HepG2 (cell line): ENCODE measurements at regions not wholly inside any gene's neighbourhood (a gene's known extent, or its start where the extent isn't known, plus 50 kb on each side); places are given as distances from the start of the nearest gene placed in this dataset.

Source experiments
- AKAP8 ChIP-seq: sonication (generic); formaldehyde crosslinking; IDR thresholded peaks from 2 replicates; pipeline ENCODE4 v1.5.1; 2020; ENCODE audit warnings: mild to moderate bottlenecking, missing genetic modification reagents
- ATF7-NPFF ChIP-seq: sonication (generic); formaldehyde crosslinking; IDR thresholded peaks from 2 replicates; pipeline ENCODE4 v1.8.1; 2023; ENCODE audit warnings: mild to moderate bottlenecking, low read depth, missing genetic modification reagents, moderate library complexity
- CBFB ChIP-seq: sonication (generic); formaldehyde crosslinking; IDR thresholded peaks from 2 replicates; pipeline ENCODE4 v1.4.0; 2020; ENCODE audit warnings: missing genetic modification reagents
- CBX5 ChIP-seq: sonication (generic); formaldehyde crosslinking; IDR thresholded peaks from 2 replicates; pipeline ENCODE4 v1.4.0; 2020; ENCODE audit warnings: missing genetic modification reagents, borderline replicate concordance
- EED ChIP-seq: sonication (generic); formaldehyde crosslinking; IDR thresholded peaks from 2 replicates; pipeline ENCODE4 v1.5.0; 2020; ENCODE audit warnings: mild to moderate bottlenecking, missing genetic modification reagents
- ETV5 ChIP-seq: IDR thresholded peaks from 2 replicates; pipeline ENCODE4 v1.6.1; 2018; ENCODE audit warnings: missing biosample characterization, missing genetic modification reagents, inconsistent platforms, borderline replicate concordance
- FOXO1 ChIP-seq: sonication (generic); formaldehyde crosslinking; IDR thresholded peaks from 2 replicates; pipeline ENCODE4 v1.4.0; 2020; ENCODE audit warnings: missing genetic modification reagents
- HOXA3 ChIP-seq: sonication (generic); formaldehyde crosslinking; IDR thresholded peaks from 2 replicates; pipeline ENCODE4 v1.5.0; 2020; ENCODE audit warnings: missing genetic modification reagents
- IKZF1 ChIP-seq: fragments of 450-650 bp; IDR thresholded peaks from 2 replicates; pipeline ENCODE4 v1.7.1; 2016
- KDM5B ChIP-seq: sonication (generic); formaldehyde crosslinking; IDR thresholded peaks from 2 replicates; pipeline ENCODE4 v1.4.0; 2020; ENCODE audit warnings: missing genetic modification reagents, mild to moderate bottlenecking, borderline replicate concordance
- NR2C2 ChIP-seq: sonication (generic); formaldehyde crosslinking; IDR thresholded peaks from 2 replicates; pipeline ENCODE4 v1.4.0; 2020; ENCODE audit warnings: missing genetic modification reagents, mild to moderate bottlenecking, moderate library complexity, borderline replicate concordance
- PCBP2 ChIP-seq: fragments of 200-400 bp; formaldehyde crosslinking; optimal IDR thresholded peaks from 2 replicates; pipeline ENCODE3; 2018; ENCODE audit warnings: low read length, low read depth; ENCODE audit not compliant: poor library complexity, severe bottlenecking
- RAD21 ChIP-seq: fragments of 450-650 bp; formaldehyde crosslinking; IDR thresholded peaks from 2 replicates; pipeline ENCODE4 v1.5.0; 2020; ENCODE audit warnings: mild to moderate bottlenecking
- RARA ChIP-seq: IDR thresholded peaks from 2 replicates; pipeline ENCODE4 v1.6.1; 2016; ENCODE audit warnings: missing genetic modification reagents, missing compliant biosample characterization
- SALL1 ChIP-seq: sonication (generic); formaldehyde crosslinking; IDR thresholded peaks from 2 replicates; pipeline ENCODE4 v1.8.0; 2022; ENCODE audit warnings: mild to moderate bottlenecking, missing genetic modification reagents
- U2AF2 ChIP-seq: fragments of 200-400 bp; formaldehyde crosslinking; IDR thresholded peaks from 2 replicates; pipeline ENCODE4 v1.6.1; 2017; ENCODE audit warnings: low read depth, mild to moderate bottlenecking, low read length
- ZNF138 ChIP-seq: sonication (generic); formaldehyde crosslinking; IDR thresholded peaks from 2 replicates; pipeline ENCODE4 v1.5.0; 2020; ENCODE audit warnings: mild to moderate bottlenecking, low read depth, missing genetic modification reagents
- ZNF816 ChIP-seq: sonication (generic); formaldehyde crosslinking; IDR thresholded peaks from 2 replicates; pipeline ENCODE4 v1.8.0; 2022; ENCODE audit warnings: missing genetic modification reagents, mild to moderate bottlenecking, borderline replicate concordance
- ZSCAN31 ChIP-seq: sonication (generic); formaldehyde crosslinking; IDR thresholded peaks from 2 replicates; pipeline ENCODE4 v1.5.0; 2020; ENCODE audit warnings: low read depth, mild to moderate bottlenecking, missing genetic modification reagents
- TF ChIP-seq, protein P1 (sequence below): sonication (generic); formaldehyde crosslinking; IDR thresholded peaks from 2 replicates; pipeline ENCODE4 v1.8.0; 2022; ENCODE audit warnings: mild to moderate bottlenecking, missing genetic modification reagents, moderate library complexity
- TF ChIP-seq, protein P2 (sequence below): IDR thresholded peaks from 2 replicates; pipeline ENCODE4 v1.6.1; 2016; ENCODE audit warnings: mild to moderate bottlenecking, missing biosample characterization, missing genetic modification reagents
- TF ChIP-seq, protein P3 (sequence below): sonication (generic); formaldehyde crosslinking; IDR thresholded peaks from 2 replicates; pipeline ENCODE4 v1.5.0; 2020; ENCODE audit warnings: mild to moderate bottlenecking, missing genetic modification reagents
- TF ChIP-seq, protein P4 (sequence below): sonication (generic); formaldehyde crosslinking; IDR thresholded peaks from 2 replicates; pipeline ENCODE4 v1.8.1; 2022; ENCODE audit warnings: mild to moderate bottlenecking, missing genetic modification reagents
- TF ChIP-seq, protein P5 (sequence below): IDR thresholded peaks from 2 replicates; pipeline ENCODE4 v1.6.1; 2016
- TF ChIP-seq, protein P6 (sequence below): sonication (generic); formaldehyde crosslinking; IDR thresholded peaks from 2 replicates; pipeline ENCODE4 v1.4.0; 2020; ENCODE audit warnings: missing genetic modification reagents

DNA sequence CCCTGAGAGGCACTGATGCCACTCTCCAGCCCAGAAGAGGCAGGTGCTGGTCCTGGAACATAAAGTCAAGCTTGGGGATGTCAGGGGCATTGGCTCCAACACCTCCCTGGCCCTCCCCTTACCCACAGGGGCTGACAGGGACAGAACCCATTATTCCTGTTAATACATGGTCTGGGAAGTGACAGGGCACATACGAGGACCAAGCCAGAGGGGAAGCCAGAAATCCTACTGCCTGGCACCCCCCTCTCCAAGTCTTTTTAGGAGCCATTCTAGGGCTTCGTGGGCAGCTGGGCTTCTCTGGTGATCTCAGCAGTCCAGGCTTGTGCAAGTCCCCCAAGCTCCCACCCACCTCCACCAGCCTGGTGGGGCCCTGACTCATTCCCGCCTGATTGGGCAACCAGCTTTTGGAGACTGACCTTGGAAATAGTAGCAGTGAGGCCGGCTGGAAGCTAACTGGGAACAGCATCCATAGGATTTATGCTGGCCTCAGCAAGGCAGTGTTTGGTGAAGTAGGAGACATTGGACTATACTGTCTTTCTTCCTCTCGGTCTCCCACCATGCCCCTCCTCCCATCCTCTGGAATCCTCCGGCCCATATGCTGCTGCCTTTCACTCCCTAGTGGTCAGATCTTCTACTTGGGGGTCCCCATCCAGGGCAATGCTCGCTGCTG lies 86.4 kb upstream of the HK2 start (continued):
- TF ChIP-seq, protein P1, sequence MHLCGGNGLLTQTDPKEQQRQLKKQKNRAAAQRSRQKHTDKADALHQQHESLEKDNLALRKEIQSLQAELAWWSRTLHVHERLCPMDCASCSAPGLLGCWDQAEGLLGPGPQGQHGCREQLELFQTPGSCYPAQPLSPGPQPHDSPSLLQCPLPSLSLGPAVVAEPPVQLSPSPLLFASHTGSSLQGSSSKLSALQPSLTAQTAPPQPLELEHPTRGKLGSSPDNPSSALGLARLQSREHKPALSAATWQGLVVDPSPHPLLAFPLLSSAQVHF: no peak
- TF ChIP-seq ZNF138 (0 out of 2 replicates have a peak, but pooled peaks have one; percentile 32), EED (CRISPR knock-in tag) (peak; percentile 40; the same call in 1 of the 2 replicates), AKAP8 (CRISPR knock-in tag) (no peak), RAD21 (no peak), FOXO1 (CRISPR knock-in tag) (peak; percentile 63), NR2C2 (CRISPR knock-in tag) (peak; percentile 59; the same call in 1 of the 2 replicates), U2AF2 (no peak), ZNF816 (CRISPR knock-in tag) (no peak), CBFB (CRISPR knock-in tag) (0 out of 2 replicates have a peak, but pooled peaks have one; percentile 46), SALL1 (CRISPR knock-in tag) (peak; percentile 93), HOXA3 (CRISPR knock-in tag) (peak; percentile 80), PCBP2 (no peak), ETV5 (CRISPR knock-in tag) (peak; percentile 55; the same call in 1 of the 2 replicates), RARA (CRISPR knock-in tag) (peak; percentile 66), ATF7-NPFF (CRISPR knock-in tag) (peak; percentile 46; the same call in 1 of the 2 replicates), KDM5B (CRISPR knock-in tag) (no peak; the same call in 1 of the 2 replicates), ZSCAN31 (peak; percentile 72; the same call in 1 of the 2 replicates), CBX5 (peak; percentile 92), IKZF1 (no peak)
- TF ChIP-seq, protein P2, sequence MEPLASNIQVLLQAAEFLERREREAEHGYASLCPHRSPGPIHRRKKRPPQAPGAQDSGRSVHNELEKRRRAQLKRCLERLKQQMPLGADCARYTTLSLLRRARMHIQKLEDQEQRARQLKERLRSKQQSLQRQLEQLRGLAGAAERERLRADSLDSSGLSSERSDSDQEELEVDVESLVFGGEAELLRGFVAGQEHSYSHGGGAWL (CRISPR knock-in tag): no peak
- TF ChIP-seq, protein P3, sequence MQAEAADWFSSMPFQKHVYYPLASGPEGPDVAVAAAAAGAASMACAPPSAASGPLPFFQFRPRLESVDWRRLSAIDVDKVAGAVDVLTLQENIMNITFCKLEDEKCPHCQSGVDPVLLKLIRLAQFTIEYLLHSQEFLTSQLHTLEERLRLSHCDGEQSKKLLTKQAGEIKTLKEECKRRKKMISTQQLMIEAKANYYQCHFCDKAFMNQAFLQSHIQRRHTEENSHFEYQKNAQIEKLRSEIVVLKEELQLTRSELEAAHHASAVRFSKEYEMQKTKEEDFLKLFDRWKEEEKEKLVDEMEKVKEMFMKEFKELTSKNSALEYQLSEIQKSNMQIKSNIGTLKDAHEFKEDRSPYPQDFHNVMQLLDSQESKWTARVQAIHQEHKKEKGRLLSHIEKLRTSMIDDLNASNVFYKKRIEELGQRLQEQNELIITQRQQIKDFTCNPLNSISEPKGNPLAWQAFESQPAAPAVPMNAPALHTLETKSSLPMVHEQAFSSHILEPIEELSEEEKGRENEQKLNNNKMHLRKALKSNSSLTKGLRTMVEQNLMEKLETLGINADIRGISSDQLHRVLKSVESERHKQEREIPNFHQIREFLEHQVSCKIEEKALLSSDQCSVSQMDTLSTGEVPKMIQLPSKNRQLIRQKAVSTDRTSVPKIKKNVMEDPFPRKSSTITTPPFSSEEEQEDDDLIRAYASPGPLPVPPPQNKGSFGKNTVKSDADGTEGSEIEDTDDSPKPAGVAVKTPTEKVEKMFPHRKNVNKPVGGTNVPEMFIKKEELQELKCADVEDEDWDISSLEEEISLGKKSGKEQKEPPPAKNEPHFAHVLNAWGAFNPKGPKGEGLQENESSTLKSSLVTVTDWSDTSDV: no peak
- TF ChIP-seq, protein P4, sequence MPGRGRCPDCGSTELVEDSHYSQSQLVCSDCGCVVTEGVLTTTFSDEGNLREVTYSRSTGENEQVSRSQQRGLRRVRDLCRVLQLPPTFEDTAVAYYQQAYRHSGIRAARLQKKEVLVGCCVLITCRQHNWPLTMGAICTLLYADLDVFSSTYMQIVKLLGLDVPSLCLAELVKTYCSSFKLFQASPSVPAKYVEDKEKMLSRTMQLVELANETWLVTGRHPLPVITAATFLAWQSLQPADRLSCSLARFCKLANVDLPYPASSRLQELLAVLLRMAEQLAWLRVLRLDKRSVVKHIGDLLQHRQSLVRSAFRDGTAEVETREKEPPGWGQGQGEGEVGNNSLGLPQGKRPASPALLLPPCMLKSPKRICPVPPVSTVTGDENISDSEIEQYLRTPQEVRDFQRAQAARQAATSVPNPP: no peak
- TF ChIP-seq, protein P5, sequence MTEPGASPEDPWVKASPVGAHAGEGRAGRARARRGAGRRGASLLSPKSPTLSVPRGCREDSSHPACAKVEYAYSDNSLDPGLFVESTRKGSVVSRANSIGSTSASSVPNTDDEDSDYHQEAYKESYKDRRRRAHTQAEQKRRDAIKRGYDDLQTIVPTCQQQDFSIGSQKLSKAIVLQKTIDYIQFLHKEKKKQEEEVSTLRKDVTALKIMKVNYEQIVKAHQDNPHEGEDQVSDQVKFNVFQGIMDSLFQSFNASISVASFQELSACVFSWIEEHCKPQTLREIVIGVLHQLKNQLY (CRISPR knock-in tag): no peak
- TF ChIP-seq, protein P6, sequence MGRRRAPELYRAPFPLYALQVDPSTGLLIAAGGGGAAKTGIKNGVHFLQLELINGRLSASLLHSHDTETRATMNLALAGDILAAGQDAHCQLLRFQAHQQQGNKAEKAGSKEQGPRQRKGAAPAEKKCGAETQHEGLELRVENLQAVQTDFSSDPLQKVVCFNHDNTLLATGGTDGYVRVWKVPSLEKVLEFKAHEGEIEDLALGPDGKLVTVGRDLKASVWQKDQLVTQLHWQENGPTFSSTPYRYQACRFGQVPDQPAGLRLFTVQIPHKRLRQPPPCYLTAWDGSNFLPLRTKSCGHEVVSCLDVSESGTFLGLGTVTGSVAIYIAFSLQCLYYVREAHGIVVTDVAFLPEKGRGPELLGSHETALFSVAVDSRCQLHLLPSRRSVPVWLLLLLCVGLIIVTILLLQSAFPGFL (CRISPR knock-in tag): no peak
